T-helper 17 cell (primary cell): ENCODE measurements at regions not wholly inside any gene's neighbourhood (a gene's known extent, or its start where the extent isn't known, plus 50 kb on each side); places are given as distances from the start of the nearest gene placed in this dataset.

Source experiments
- ATAC-seq: fragments of 150-1000 bp; cut with Tn5 transposase; 2 replicates; pipeline ENCODE4 v1.10.0; 2021; ENCODE audit warnings: mild to moderate bottlenecking, moderate library complexity
- DNase-seq, 3 donors: peaks; one replicate each; pipeline versions ENCODE4 v3.0.0 to v3.0.0-alpha.2; 2020 to 2021
- H3K9me3 ChIP-seq: one replicate; pipeline ENCODE4 v1.7.0; 2013; ENCODE audit warnings: low read length, mild to moderate bottlenecking; ENCODE audit not compliant: control insufficient read depth, poor library complexity, severe bottlenecking
- H3K27ac Mint-ChIP-seq: one replicate; pipeline ENCODE4 v1.8.0; 2022; ENCODE audit warnings: mild to moderate bottlenecking, moderate library complexity, mixed read lengths
- H3K27me3 Mint-ChIP-seq: one replicate; pipeline ENCODE4 v1.8.0; 2022; ENCODE audit warnings: mixed read lengths
- H3K36me3 Mint-ChIP-seq: one replicate; pipeline ENCODE4 v1.8.0; 2022; ENCODE audit warnings: low read depth, mixed read lengths
- H3K4me1 Mint-ChIP-seq: one replicate; pipeline ENCODE4 v1.8.0; 2022; ENCODE audit warnings: mild to moderate bottlenecking, mixed read lengths
- H3K4me3 Mint-ChIP-seq: one replicate; pipeline ENCODE4 v1.8.0; 2022; ENCODE audit warnings: mild to moderate bottlenecking, moderate library complexity, mixed read lengths

DNA sequence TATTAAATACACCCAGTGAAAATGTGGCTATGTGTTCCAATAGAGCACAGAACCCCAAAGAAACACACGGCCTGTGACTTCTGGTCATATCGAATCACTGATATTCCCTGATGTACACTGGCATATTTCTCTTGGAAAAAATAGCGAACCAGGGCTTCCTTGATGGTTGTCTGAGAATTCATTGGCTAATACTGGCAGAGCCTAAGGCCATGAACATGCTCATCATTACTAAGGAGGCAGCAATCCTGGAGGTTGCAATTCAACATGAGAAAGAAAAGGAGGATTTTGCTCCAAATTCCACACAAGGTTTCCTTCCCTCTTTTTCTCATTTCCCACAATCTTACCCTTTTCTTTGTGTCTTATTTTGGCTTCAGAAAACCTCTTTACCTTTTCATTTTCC is 212.9 kb upstream of the HMGA2 start:
- no peak overlapping the region for H3K4me3 Mint-ChIP-seq
- no peaks in the 10 kb centered on the region for H3K36me3 Mint-ChIP-seq
- no peaks in the 10 kb centered on the region for H3K9me3 ChIP-seq
- ATAC-seq = no peak
- H3K27me3 Mint-ChIP-seq = peaks cover 4% of the 10 kb centered on the region
- no peak for DNase-seq
- no peaks in the 10 kb centered on the region for H3K4me1 Mint-ChIP-seq
- H3K27ac Mint-ChIP-seq = no peak overlapping the region

- no peaks in the 10 kb centered on the region for H3K36me3 Mint-ChIP-seq
- no peak overlapping the region for H3K4me3 Mint-ChIP-seq
- no peak overlapping the region for H3K27ac Mint-ChIP-seq
- H3K27me3 Mint-ChIP-seq = peaks cover 4% of the 10 kb centered on the region
- DNase-seq = no peak
- no peaks in the 10 kb centered on the region for H3K4me1 Mint-ChIP-seq
- ATAC-seq = no peak
- no peaks in the 10 kb centered on the region for H3K9me3 ChIP-seq
Observed at GRCh38 chr12:65612440-65612839, 211.8 kb upstream of the HMGA2 start.

GRCh38 chr12:65613692-65614091 is 210.6 kb upstream of the HMGA2 start:
- no peak overlapping the region for H3K27ac Mint-ChIP-seq
- peaks cover 4% of the 10 kb centered on the region for H3K27me3 Mint-ChIP-seq
- no peak for DNase-seq
- H3K36me3 Mint-ChIP-seq = no peaks in the 10 kb centered on the region
- ATAC-seq = no peak
- H3K4me1 Mint-ChIP-seq = no peaks in the 10 kb centered on the region
- H3K9me3 ChIP-seq = no peaks in the 10 kb centered on the region
- no peak overlapping the region for H3K4me3 Mint-ChIP-seq

DNA sequence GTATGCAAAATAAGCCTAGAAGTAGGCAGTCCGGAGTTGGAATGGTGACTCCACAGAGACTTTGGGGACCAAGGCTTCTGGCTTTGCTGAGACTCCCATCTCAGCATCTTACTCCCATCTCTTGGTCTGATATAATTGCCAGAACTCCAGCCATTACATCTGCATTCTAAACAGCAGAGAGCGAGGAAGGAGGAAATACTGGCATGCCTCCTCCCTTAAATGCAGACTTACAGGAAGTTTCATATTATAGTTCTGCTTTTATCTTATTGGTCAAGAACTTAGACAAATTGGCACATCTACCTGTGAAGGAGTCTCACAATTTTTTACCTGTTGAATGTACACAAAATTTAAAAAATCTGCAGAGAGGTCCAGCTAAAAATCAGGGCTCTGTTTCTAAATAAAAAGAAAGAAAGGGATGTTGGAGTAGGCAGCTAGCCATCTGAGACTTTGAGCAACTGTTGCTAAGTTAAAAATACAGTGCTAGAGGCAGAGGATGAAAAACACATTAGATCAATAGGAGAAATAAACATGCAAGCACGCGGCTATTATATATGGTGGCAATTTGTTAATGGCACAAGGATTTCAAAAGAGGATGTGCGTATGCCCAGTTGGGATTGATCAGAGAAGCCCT is 209.9 kb upstream of the HMGA2 start:
- DNase-seq = no peak
- Mint-ChIP-seq H3K27ac (no peak overlapping the region), H3K27me3 (no peaks in the 10 kb centered on the region), H3K36me3 (no peaks in the 10 kb centered on the region), H3K4me3 (no peak overlapping the region), H3K4me1 (no peaks in the 10 kb centered on the region)
- no peak for ATAC-seq
- H3K9me3 ChIP-seq = no peaks in the 10 kb centered on the region

- DNase-seq (no peak), ATAC-seq (no peak)
- no peaks in the 10 kb centered on the region for H3K9me3 ChIP-seq
- H3K36me3 Mint-ChIP-seq = no peaks in the 10 kb centered on the region
- H3K4me3 Mint-ChIP-seq = no peak overlapping the region
- no peaks in the 10 kb centered on the region for H3K27me3 Mint-ChIP-seq
- no peak overlapping the region for H3K27ac Mint-ChIP-seq
- H3K4me1 Mint-ChIP-seq = no peaks in the 10 kb centered on the region
Observed at GRCh38 chr12:65615118-65615517, 209.2 kb upstream of the HMGA2 start.

DNA sequence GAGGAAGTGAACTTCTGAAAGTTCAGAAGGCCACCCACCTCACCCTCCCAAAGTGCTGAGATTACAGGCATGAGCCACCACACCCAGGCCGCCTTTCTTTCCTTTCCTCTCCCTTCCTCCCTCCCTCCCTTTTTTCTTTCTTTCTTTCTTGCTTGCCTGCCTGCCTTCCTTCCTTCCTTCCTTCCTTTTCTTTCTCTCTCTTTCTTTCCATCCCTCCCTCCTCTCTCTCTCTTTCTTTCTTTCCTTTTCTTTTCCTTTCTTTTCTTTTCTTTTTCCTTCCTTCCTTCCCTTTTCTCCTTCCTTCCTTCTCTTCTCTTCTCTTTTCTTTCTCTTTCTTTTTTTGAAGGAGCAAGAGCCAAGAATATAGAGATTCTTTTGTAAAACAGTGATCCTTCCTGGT is 208.3 kb upstream of the HMGA2 start:
- ATAC-seq = no peak
- H3K9me3 ChIP-seq = no peaks in the 10 kb centered on the region
- Mint-ChIP-seq H3K36me3 (no peaks in the 10 kb centered on the region), H3K27me3 (no peaks in the 10 kb centered on the region), H3K27ac (no peak overlapping the region), H3K4me3 (no peak overlapping the region), H3K4me1 (no peaks in the 10 kb centered on the region)
- DNase-seq = no peak

- no peaks in the 10 kb centered on the region for H3K27me3 Mint-ChIP-seq
- DNase-seq (no peak), ATAC-seq (no peak)
- H3K27ac Mint-ChIP-seq = no peak overlapping the region
- no peak overlapping the region for H3K4me3 Mint-ChIP-seq
- H3K36me3 Mint-ChIP-seq = no peaks in the 10 kb centered on the region
- H3K4me1 Mint-ChIP-seq = no peaks in the 10 kb centered on the region
- H3K9me3 ChIP-seq = no peaks in the 10 kb centered on the region
Observed at GRCh38 chr12:65618588-65618987, 205.7 kb upstream of the HMGA2 start.

GRCh38 chr12:65619018-65619417 is 205.3 kb upstream of the HMGA2 start:
- H3K9me3 ChIP-seq = no peaks in the 10 kb centered on the region
- H3K36me3 Mint-ChIP-seq = no peaks in the 10 kb centered on the region
- no peak for ATAC-seq
- DNase-seq = no peak
- H3K27ac Mint-ChIP-seq = no peak overlapping the region
- no peaks in the 10 kb centered on the region for H3K4me1 Mint-ChIP-seq
- H3K4me3 Mint-ChIP-seq = no peak overlapping the region
- H3K27me3 Mint-ChIP-seq = no peaks in the 10 kb centered on the region

GRCh38 chr12:65620046-65620445 is 204.2 kb upstream of the HMGA2 start:
- Mint-ChIP-seq H3K27me3 (no peaks in the 10 kb centered on the region), H3K4me3 (no peak overlapping the region), H3K36me3 (no peaks in the 10 kb centered on the region), H3K27ac (no peak overlapping the region), H3K4me1 (no peaks in the 10 kb centered on the region)
- DNase-seq (no peak), ATAC-seq (no peak)
- no peaks in the 10 kb centered on the region for H3K9me3 ChIP-seq

GRCh38 chr12:65622056-65622455 is 202.2 kb upstream of the HMGA2 start:
- H3K4me1 Mint-ChIP-seq = no peaks in the 10 kb centered on the region

DNA sequence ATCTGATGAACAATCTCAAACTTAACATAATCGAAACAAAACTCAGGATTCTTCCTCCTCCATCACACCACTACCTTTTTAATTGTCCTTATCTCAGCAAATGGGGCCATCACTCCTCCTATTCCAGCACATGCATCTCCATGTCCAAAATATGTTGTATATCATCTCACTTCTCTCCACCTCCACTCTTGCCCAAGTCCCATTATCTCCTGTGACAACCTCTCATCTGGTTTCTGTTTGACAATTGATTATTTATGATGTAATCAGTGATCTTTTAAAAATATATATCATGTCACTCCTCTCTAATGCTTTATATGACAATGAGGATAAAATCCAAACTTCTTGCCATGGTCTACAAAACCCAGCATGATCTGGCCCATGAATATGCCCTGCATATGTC is 200.8 kb upstream of the HMGA2 start:
- Mint-ChIP-seq H3K4me3 (no peak overlapping the region), H3K36me3 (no peaks in the 10 kb centered on the region)
- DNase-seq = no peak

More at GRCh38 chr12:65622056-65622455, 202.2 kb upstream of the HMGA2 start:
- H3K9me3 ChIP-seq = no peaks in the 10 kb centered on the region
- no peaks in the 10 kb centered on the region for H3K27me3 Mint-ChIP-seq
- no peaks in the 10 kb centered on the region for H3K36me3 Mint-ChIP-seq
- ATAC-seq (no peak), DNase-seq (no peak)
- H3K4me3 Mint-ChIP-seq = no peak overlapping the region
- H3K27ac Mint-ChIP-seq = no peak overlapping the region

DNA sequence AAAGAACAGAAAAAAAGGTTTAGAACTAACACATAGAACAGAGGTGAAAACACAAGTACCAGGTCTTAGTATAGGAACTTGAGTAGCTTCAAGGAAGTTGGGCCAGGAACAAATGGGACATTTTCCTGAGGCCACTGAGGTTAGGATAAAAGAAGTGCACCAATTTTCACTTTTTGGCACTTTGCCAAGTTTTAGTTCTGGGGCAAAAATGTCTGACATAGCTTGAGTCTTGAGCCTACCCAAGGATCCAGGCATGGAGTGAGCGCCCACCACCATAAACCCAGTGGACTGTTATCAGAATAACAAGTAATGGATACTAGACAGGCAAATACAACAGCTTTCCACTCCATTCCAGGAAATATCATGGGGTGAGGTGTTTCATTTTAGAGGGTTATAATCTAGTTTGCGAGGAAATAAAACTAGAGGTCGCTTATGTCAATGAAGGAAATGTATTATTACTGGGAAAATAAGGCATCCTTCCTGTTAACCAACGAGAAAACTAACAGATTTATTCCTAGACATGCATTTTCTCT is 199.7 kb upstream of the HMGA2 start:
- no peaks in the 10 kb centered on the region for H3K4me1 Mint-ChIP-seq
- DNase-seq (no peak), ATAC-seq (no peak)
- no peak overlapping the region for H3K4me3 Mint-ChIP-seq
- no peak overlapping the region for H3K27ac Mint-ChIP-seq
- no peaks in the 10 kb centered on the region for H3K27me3 Mint-ChIP-seq
- H3K36me3 Mint-ChIP-seq = no peaks in the 10 kb centered on the region
- no peaks in the 10 kb centered on the region for H3K9me3 ChIP-seq

More for the DNA sequence above, 200.8 kb upstream of the HMGA2 start:
- H3K27me3 Mint-ChIP-seq = no peaks in the 10 kb centered on the region
- no peak overlapping the region for H3K27ac Mint-ChIP-seq
- no peak for ATAC-seq
- H3K4me1 Mint-ChIP-seq = no peaks in the 10 kb centered on the region
- no peaks in the 10 kb centered on the region for H3K9me3 ChIP-seq

DNA sequence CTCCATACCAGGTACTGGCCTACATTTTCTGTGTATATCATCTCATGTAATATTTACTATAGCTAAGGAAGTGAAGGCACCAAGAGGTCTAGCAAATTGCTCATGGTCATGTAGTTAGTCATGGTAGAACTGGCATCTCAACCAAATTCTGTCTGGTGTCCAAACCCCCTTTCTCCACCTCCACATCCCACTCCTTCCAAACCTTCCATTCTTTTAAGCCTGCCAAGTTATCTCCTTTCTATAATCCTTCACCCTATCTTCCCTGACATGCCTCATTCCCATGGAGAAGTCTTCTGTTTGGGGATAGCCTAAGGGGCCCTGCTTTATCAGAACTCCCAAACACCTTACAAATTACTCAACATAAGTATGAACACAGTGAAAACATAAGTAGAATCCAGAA is 196.2 kb upstream of the HMGA2 start:
- no peaks in the 10 kb centered on the region for H3K4me1 Mint-ChIP-seq
- H3K4me3 Mint-ChIP-seq = no peak overlapping the region
- ATAC-seq (no peak), DNase-seq (no peak)
- H3K36me3 Mint-ChIP-seq = no peaks in the 10 kb centered on the region
- no peaks in the 10 kb centered on the region for H3K9me3 ChIP-seq
- no peaks in the 10 kb centered on the region for H3K27me3 Mint-ChIP-seq
- H3K27ac Mint-ChIP-seq = no peak overlapping the region

DNA sequence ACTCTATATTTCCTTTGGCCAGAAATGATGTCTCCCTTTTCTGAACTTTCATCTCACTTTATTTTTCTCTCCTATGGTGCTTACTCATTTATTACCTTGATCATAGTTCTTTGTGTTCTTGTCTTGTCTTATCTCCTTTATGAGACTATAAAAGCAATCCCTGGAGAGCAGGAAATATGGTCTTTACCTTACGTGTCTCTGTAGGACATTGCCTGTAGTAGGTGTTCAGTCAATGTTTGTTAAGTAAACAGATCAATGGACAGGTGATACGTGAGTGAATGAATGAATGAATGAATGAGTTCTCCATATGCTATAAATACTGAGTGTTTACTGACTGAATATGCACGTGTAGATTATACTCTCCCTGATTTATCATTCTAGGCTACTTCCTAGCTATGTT is 193.7 kb upstream of the HMGA2 start:
- ATAC-seq = no peak
- no peaks in the 10 kb centered on the region for H3K27me3 Mint-ChIP-seq
- no peak overlapping the region for H3K4me3 Mint-ChIP-seq
- H3K36me3 Mint-ChIP-seq = no peaks in the 10 kb centered on the region
- no peak overlapping the region for H3K27ac Mint-ChIP-seq
- no peak for DNase-seq
- no peaks in the 10 kb centered on the region for H3K4me1 Mint-ChIP-seq
- no peaks in the 10 kb centered on the region for H3K9me3 ChIP-seq
